IMR-90 (cell line): ENCODE measurements at regions not wholly inside any gene's neighbourhood (a gene's known extent, or its start where the extent isn't known, plus 50 kb on each side); places are given as distances from the start of the nearest gene placed in this dataset.

Source experiments
- ATAC-seq: fragments of 200-7000 bp; cut with Tn5 transposase; 2 replicates; pipeline ENCODE4 v1.9.1; 2020; ENCODE audit warnings: low read depth, mild to moderate bottlenecking, moderate library complexity
- BruUV-seq: library from RNA; stranded (reverse); fragments of 400-500 nt; replicated peaks from 2 replicates; lab custom pipeline; 2021; lab: Mats Ljungman, UMichigan
- CTCF ChIA-PET: fragments of 300-600 bp; formaldehyde crosslinking; extraction: SDS; loops from one replicate; lab custom pipeline; 2021; ENCODE audit warnings: antibody characterized with exemption; lab: Yijun Ruan, JAX
- POLR2A ChIA-PET: fragments of 300-600 bp; sonication (Branson Sonifier 250); formaldehyde crosslinking; loops from one replicate; lab custom pipeline; 2022; ENCODE audit warnings: antibody characterized with exemption; ENCODE audit not compliant: unreplicated experiment; lab: Charles Lee
- DNase-seq: peaks from one replicate; pipeline ENCODE4 v3.0.0; 2013
- H2AFZ ChIP-seq: replicated peaks from 2 replicates; pipeline ENCODE3; 2013; ENCODE audit warnings: low read length, mild to moderate bottlenecking; ENCODE audit not compliant: poor library complexity
- H2AK5ac ChIP-seq: 2 replicates; pipeline ENCODE4 v1.6.1; 2013; ENCODE audit warnings: low read depth, low read length, inconsistent platforms
- H2AK9ac ChIP-seq: replicated peaks from 2 replicates; pipeline ENCODE3; 2013; ENCODE audit warnings: mild to moderate bottlenecking, low read depth, low read length, moderate library complexity; ENCODE audit not compliant: poor library complexity
- H2BK120ac ChIP-seq: 2 replicates; pipeline ENCODE4 v1.6.1; 2013; ENCODE audit warnings: low read depth, low read length, inconsistent platforms
- H2BK15ac ChIP-seq: 3 replicates; pipeline ENCODE4 v1.6.1; 2013; ENCODE audit warnings: low read depth, low read length, inconsistent platforms
- H2BK20ac ChIP-seq: 2 replicates; pipeline ENCODE4 v1.6.1; 2013; ENCODE audit warnings: low read depth, mild to moderate bottlenecking, inconsistent platforms, low read length, moderate library complexity
- H2BK5ac ChIP-seq: 2 replicates; pipeline ENCODE4 v1.6.1; 2013; ENCODE audit warnings: mild to moderate bottlenecking, low read depth, low read length, inconsistent platforms; ENCODE audit not compliant: poor library complexity, severe bottlenecking
- H3K14ac ChIP-seq: replicated peaks from 2 replicates; pipeline ENCODE4 v1.6.1; 2013; ENCODE audit warnings: low read depth, low read length, inconsistent platforms
- H3K18ac ChIP-seq: 2 replicates; pipeline ENCODE4 v1.6.1; 2013; ENCODE audit warnings: low read depth, low read length, control low read depth
- H3K23ac ChIP-seq: 2 replicates; pipeline ENCODE4 v1.6.1; 2013; ENCODE audit warnings: low read depth, low read length, inconsistent platforms
- H3K27ac ChIP-seq: 2 replicates; pipeline ENCODE4 v1.5.1; 2013; ENCODE audit warnings: mild to moderate bottlenecking, control low read depth, low read length; ENCODE audit not compliant: insufficient read depth
- H3K27me3 ChIP-seq: 2 replicates; pipeline ENCODE4 v1.6.1; 2013; ENCODE audit warnings: low read length; ENCODE audit not compliant: control insufficient read depth, insufficient read depth
- H3K36me3 ChIP-seq: 2 replicates; pipeline ENCODE4 v1.6.1; 2013; ENCODE audit warnings: low read length, mixed read lengths; ENCODE audit not compliant: control insufficient read depth, insufficient read depth
- H3K4ac ChIP-seq: 2 replicates; pipeline ENCODE4 v1.6.1; 2013; ENCODE audit warnings: low read depth, low read length, inconsistent platforms
- H3K4me1 ChIP-seq: 2 replicates; pipeline ENCODE4 v1.6.1; 2013; ENCODE audit warnings: low read length, mixed read lengths; ENCODE audit not compliant: control insufficient read depth, insufficient read depth
- H3K4me2 ChIP-seq: 2 replicates; pipeline ENCODE4 v1.6.1; 2013; ENCODE audit warnings: low read depth, mild to moderate bottlenecking, control low read depth, low read length, moderate library complexity
- H3K4me3 ChIP-seq: 2 replicates; pipeline ENCODE4 v1.5.1; 2013; ENCODE audit warnings: low read depth, mild to moderate bottlenecking, control low read depth, low read length, moderate library complexity; ENCODE audit not compliant: insufficient read depth
- H3K56ac ChIP-seq: 2 replicates; pipeline ENCODE4 v1.6.1; 2013; ENCODE audit warnings: low read length, inconsistent platforms; ENCODE audit not compliant: insufficient read depth; ENCODE audit errors: extremely low read depth
- H3K79me1 ChIP-seq, 2 experiments: 2 replicates each; pipeline ENCODE4 v1.6.1; 2013; ENCODE audit warnings: low read length in 2 of 2, inconsistent platforms in 1 of 2, low read depth in 1 of 2
- H3K9ac ChIP-seq: 2 replicates; pipeline ENCODE4 v1.6.1; 2013; ENCODE audit warnings: low read depth, low read length, control low read depth
- H3K9me1 ChIP-seq: 2 replicates; pipeline ENCODE4 v1.6.1; 2013; ENCODE audit warnings: low read length, inconsistent platforms; ENCODE audit not compliant: insufficient read depth
- H3K9me3 ChIP-seq: 2 replicates; pipeline ENCODE4 v1.6.1; 2013; ENCODE audit warnings: low read length; ENCODE audit not compliant: control insufficient read depth, insufficient read depth
- H4K20me1 ChIP-seq: 2 replicates; pipeline ENCODE4 v1.6.1; 2013; ENCODE audit warnings: low read length, inconsistent platforms; ENCODE audit not compliant: insufficient read depth
- H4K5ac ChIP-seq: 2 replicates; pipeline ENCODE4 v1.6.1; 2013; ENCODE audit warnings: mild to moderate bottlenecking, low read depth, low read length, control low read depth
- H4K8ac ChIP-seq, 2 experiments: 2 replicates each; pipeline ENCODE4 v1.6.1; 2013; ENCODE audit warnings: low read depth in 2 of 2, low read length in 2 of 2, control low read depth in 1 of 2, inconsistent platforms in 1 of 2
- H4K91ac ChIP-seq: 2 replicates; pipeline ENCODE4 v1.6.1; 2013; ENCODE audit warnings: low read depth, low read length, inconsistent platforms; ENCODE audit not compliant: insufficient read depth
- BHLHE40 ChIP-seq: fragments of 150-350 bp; IDR thresholded peaks from 2 replicates; pipeline ENCODE4 v1.6.1; 2016; ENCODE audit warnings: mild to moderate bottlenecking, low read depth, low read length
- CHD1 ChIP-seq: IDR thresholded peaks from 2 replicates; pipeline ENCODE4 v1.6.1; 2012; ENCODE audit warnings: low read depth, low read length, improper control_type of control experiment
- CTCF ChIP-seq: conservative IDR thresholded peaks from 2 replicates; pipeline ENCODE4 v1.5.1; 2012; ENCODE audit warnings: mild to moderate bottlenecking, low read depth, low read length, improper control_type of control experiment
- FOS ChIP-seq: fragments of 150-350 bp; IDR thresholded peaks from 2 replicates; pipeline ENCODE4 v1.6.1; 2016; ENCODE audit warnings: low read depth, low read length
- MAFK ChIP-seq: IDR thresholded peaks from 2 replicates; pipeline ENCODE4 v1.6.1; 2012; ENCODE audit warnings: low read depth, low read length, improper control_type of control experiment
- NFE2L2 ChIP-seq: fragments of 150-350 bp; IDR thresholded peaks from 2 replicates; pipeline ENCODE4 v1.6.1; 2016; ENCODE audit warnings: low read depth, mild to moderate bottlenecking, low read length
- POLR2A ChIP-seq: IDR thresholded peaks from 2 replicates; pipeline ENCODE4 v1.6.1; 2012; ENCODE audit warnings: mild to moderate bottlenecking, low read depth, low read length
- RAD21 ChIP-seq: IDR thresholded peaks from 2 replicates; pipeline ENCODE4 v1.6.1; 2012; ENCODE audit warnings: low read length, improper control_type of control experiment
- RCOR1 ChIP-seq: IDR thresholded peaks from 2 replicates; pipeline ENCODE4 v1.6.1; 2012; ENCODE audit warnings: mild to moderate bottlenecking, low read length, improper control_type of control experiment; ENCODE audit not compliant: insufficient replicate concordance
- WGBS, 2 experiments: methylation state at CpG; one replicate each; pipeline versions ENCODE4 v1.1.5 to v1.1.7; 2013; ENCODE audit warnings: missing lambda C conversion rate in 2 of 2; ENCODE audit not compliant: insufficient read length in 1 of 2; ENCODE audit errors: extremely low coverage in 2 of 2; 5-methylcytosine and 5-hydroxymethylcytosine counted together
- dilution Hi-C: fragments of 300-500 bp; cut with HindIII; formaldehyde crosslinking; loops from one replicate; pipeline ENCODE4 v1.14.3; 2018; ENCODE audit warnings: low sequenced_read_pairs; ENCODE audit not compliant: unreplicated experiment
- in situ Hi-C: fragments of 300-500 bp; cut with MboI; formaldehyde crosslinking; loops from 3 replicates; pipeline ENCODE4 v1.14.3; 2019; ENCODE audit warnings: low sequenced_read_pairs, inconsistent platforms, mixed read lengths
- intact Hi-C: fragments of 100-400 bp; cut with micrococcal nuclease; formaldehyde crosslinking; loops from 2 replicates; pipeline ENCODE4 v1.10.0; 2022

- ATAC-seq, result no peak
- Histone ChIP-seq H4K8ac (no peak overlapping the region), H3K14ac (no peak overlapping the region), H2BK15ac (no peak overlapping the region), H2AFZ (no peak overlapping the region), H3K23ac (no peak overlapping the region), H2BK120ac (no peak overlapping the region), H3K27ac (no peak overlapping the region), H3K56ac (no peak overlapping the region), H4K91ac (no peak overlapping the region), H2AK9ac (no peak overlapping the region), H2BK20ac (no peak overlapping the region), H2BK5ac (no peak overlapping the region), H4K20me1 (no peaks in the 10 kb centered on the region), H3K27me3 (no peaks in the 10 kb centered on the region), H3K36me3 (no peaks in the 10 kb centered on the region), H3K79me1 (no peaks in the 10 kb centered on the region), H3K4me1 (no peaks in the 10 kb centered on the region; the same call in 1 of the 2 replicates), H3K4ac (no peak overlapping the region), H3K18ac (no peak overlapping the region), H3K9me1 (no peaks in the 10 kb centered on the region), H2AK5ac (no peak overlapping the region), H3K4me2 (no peak overlapping the region), H3K4me3 (no peak overlapping the region), H4K5ac (no peak overlapping the region), H3K9ac (no peak overlapping the region), H3K9me3 (peaks cover 2% of the 10 kb centered on the region)
- 71% methylated on average over 1 of the region's 2 CpGs; no CpG with 5 or more reads in 1 of the 2 experiments for WGBS, 2 experiments
- no TSS peak for BruUV-seq
- ChIA-PET POLR2A (no interaction called here), CTCF (no interaction called here)
- intact Hi-C loops (no loop called here), dilution Hi-C loops (no loop called here), in situ Hi-C loops (no loop called here)
- TF ChIP-seq CTCF (no peak), POLR2A (no peak), CHD1 (no peak), MAFK (no peak), RCOR1 (no peak), RAD21 (no peak), FOS (no peak), BHLHE40 (no peak), NFE2L2 (no peak)
- DNase-seq, result peak; percentile 59
These were observed 266.4 kb upstream of the PRDM1 start for GRCh38 chr6:105819745-105820144.
